HG02852 (cell line): ENCODE measurements at regions not wholly inside any gene's neighbourhood (a gene's known extent, or its start where the extent isn't known, plus 50 kb on each side); places are given as distances from the start of the nearest gene placed in this dataset.

ENCODE experiments used
- ATAC-seq: cut with Tn5 transposase; IDR thresholded peaks from one replicate; pipeline ENCODE4 v1.9.1; 2021; ENCODE audit warnings: mild to moderate bottlenecking, moderate library complexity; ENCODE audit not compliant: unreplicated experiment

GRCh38 chr14:71201840-71202239 is 294.6 kb downstream of the PCNX1 start:
- no peak for ATAC-seq

GRCh38 chr14:71202881-71203280 is 295.6 kb downstream of the PCNX1 start:
- no peak for ATAC-seq

GRCh38 chr14:71203306-71203705 is 296.0 kb downstream of the PCNX1 start:
- ATAC-seq = no peak

- ATAC-seq = no peak
Observed at GRCh38 chr14:71204231-71204630, 297.0 kb downstream of the PCNX1 start.

GRCh38 chr14:71204768-71205167 is 297.5 kb downstream of the PCNX1 start:
- no peak for ATAC-seq

- no peak for ATAC-seq
Observed at GRCh38 chr14:71206123-71206522, 298.9 kb downstream of the PCNX1 start.

GRCh38 chr14:71206766-71207371 is 299.6 kb downstream of the PCNX1 start:
- ATAC-seq = no peak

GRCh38 chr14:71208702-71209357 is 301.6 kb downstream of the PCNX1 start:
- no peak for ATAC-seq

- ATAC-seq = no peak
Observed at GRCh38 chr14:71209888-71210287, 302.6 kb downstream of the PCNX1 start.

- no peak for ATAC-seq
Observed at GRCh38 chr14:71212093-71212492, 304.8 kb downstream of the PCNX1 start.

GRCh38 chr14:71212683-71213107 is 305.4 kb downstream of the PCNX1 start:
- no peak for ATAC-seq

- ATAC-seq = no peak
Observed at GRCh38 chr14:71214241-71214640, 307.0 kb downstream of the PCNX1 start.

GRCh38 chr14:71220462-71220861 is 313.2 kb downstream of the PCNX1 start:
- ATAC-seq = no peak

- ATAC-seq = no peak
Observed at GRCh38 chr14:71221119-71221518, 313.9 kb downstream of the PCNX1 start.

GRCh38 chr14:71225113-71225512 is 317.9 kb downstream of the PCNX1 start:
- ATAC-seq = no peak

GRCh38 chr14:71228711-71229110 is 321.5 kb downstream of the PCNX1 start:
- ATAC-seq = no peak

GRCh38 chr14:71229875-71230274 is 322.6 kb downstream of the PCNX1 start:
- ATAC-seq = no peak

- ATAC-seq = no peak
Observed at GRCh38 chr14:71230897-71231296, 323.6 kb downstream of the PCNX1 start.

- ATAC-seq = peak; percentile 57
Observed at GRCh38 chr14:71231521-71232393, 324.5 kb downstream of the PCNX1 start.

GRCh38 chr14:71232506-71232905 is 325.2 kb downstream of the PCNX1 start:
- no peak for ATAC-seq

GRCh38 chr14:71235875-71236274 is 328.6 kb downstream of the PCNX1 start:
- no peak for ATAC-seq

- no peak for ATAC-seq
Observed at GRCh38 chr14:71236487-71236886, 329.2 kb downstream of the PCNX1 start.
